SH-SY5Y (cell line): ENCODE measurements at regions not wholly inside any gene's neighbourhood (a gene's known extent, or its start where the extent isn't known, plus 50 kb on each side); places are given as distances from the start of the nearest gene placed in this dataset.

Experiments
- GATA2 ChIP-seq: IDR thresholded peaks from 2 replicates; pipeline ENCODE4 v1.6.1; 2011; ENCODE audit warnings: mild to moderate bottlenecking, low read depth, low read length
- GATA3 ChIP-seq: IDR thresholded peaks from 2 replicates; pipeline ENCODE4 v1.6.1; 2011; ENCODE audit warnings: low read depth, mild to moderate bottlenecking, low read length, moderate library complexity

- TF ChIP-seq GATA3 (no peak), GATA2 (no peak)
Observed at GRCh38 chr17:70622368-70623260, 453.3 kb downstream of the KCNJ2 start.
